GM12864 (cell line): ENCODE measurements at regions not wholly inside any gene's neighbourhood (a gene's known extent, or its start where the extent isn't known, plus 50 kb on each side); places are given as distances from the start of the nearest gene placed in this dataset.

Experiments
- DNase-seq: peaks from one replicate; pipeline ENCODE4 v3.0.0-alpha.2; 2011; ENCODE audit warnings: low read depth
- H3K4me3 ChIP-seq: 2 replicates; pipeline ENCODE4 v1.5.1; 2011; ENCODE audit warnings: mild to moderate bottlenecking, low read depth, low read length, control low read depth
- CTCF ChIP-seq: IDR thresholded peaks from 2 replicates; pipeline ENCODE4 v1.5.1; 2011; ENCODE audit warnings: low read depth, mild to moderate bottlenecking, moderate library complexity, low read length, control low read depth, inconsistent platforms; ENCODE audit errors: missing control alignments

DNA sequence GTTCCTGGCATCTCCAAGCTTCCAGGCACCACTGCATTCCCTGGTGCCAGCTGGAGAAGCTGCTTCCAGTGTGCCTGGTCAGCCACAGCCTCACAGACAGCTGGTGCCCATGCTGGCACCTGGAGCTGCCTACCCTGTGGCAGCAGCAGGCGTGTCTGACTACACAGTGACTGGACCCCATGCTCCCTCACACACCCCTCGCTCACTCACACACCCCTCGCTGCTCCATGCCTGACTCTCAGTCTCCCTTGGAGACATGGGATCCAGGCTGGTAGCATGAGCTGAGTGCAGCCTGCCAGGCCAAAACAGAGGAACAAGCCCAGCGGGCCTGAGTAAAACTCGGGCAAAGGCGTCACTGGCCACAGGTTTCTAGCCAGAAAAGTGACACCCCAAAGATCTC is 59.1 kb upstream of the SMIM36 start:
- H3K4me3 ChIP-seq = no peak overlapping the region
- no peak for TF ChIP-seq CTCF
- DNase-seq = no peak

DNA sequence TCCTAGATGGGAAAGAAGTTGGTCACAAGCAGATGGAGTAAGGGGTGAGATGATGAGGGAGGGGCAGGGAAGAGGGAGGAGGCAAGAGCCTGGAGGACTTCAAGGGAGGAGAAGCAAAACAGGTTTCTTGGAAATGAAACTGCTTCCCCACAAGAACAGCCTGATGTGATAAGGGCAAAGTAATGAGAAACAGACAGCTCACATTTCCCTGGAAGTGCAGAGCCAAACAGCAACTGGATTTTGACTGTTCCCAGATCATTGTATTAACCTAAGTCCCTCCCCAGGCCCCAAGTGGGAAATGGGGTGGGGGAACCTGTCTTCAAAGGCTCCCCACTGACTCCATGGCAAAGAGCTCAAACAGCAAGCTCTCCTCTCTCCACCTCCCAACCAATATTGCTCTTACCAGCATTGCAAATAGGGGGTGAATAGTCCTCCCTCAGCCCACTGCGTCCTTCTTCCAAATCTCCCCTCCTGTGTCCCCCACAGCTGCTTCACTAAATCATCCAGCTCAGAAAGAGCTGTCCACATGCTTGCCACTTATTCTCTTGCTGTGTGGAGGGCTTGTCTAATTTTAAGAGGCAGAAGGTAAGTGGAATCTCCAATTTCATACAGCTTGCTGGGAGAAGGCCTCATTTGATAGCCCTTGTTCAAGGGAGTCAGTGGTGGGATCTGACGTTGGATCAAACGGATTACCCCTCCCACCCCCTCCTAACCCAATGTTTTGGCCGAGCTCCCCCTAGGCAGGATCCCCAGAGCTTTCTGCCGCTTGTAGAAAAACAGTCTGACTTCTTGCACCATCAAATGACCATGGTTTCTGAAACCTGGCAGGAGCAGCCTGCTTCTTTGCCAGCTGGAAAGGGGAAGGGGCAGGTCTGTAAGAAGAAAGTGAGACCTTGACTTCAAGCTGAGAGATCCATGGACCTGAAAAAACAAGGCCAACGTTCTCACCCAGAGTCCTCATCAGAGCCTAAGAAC is 56.3 kb upstream of the SMIM36 start:
- H3K4me3 ChIP-seq = no peak overlapping the region
- no peak for TF ChIP-seq CTCF
- no peak for DNase-seq

DNA sequence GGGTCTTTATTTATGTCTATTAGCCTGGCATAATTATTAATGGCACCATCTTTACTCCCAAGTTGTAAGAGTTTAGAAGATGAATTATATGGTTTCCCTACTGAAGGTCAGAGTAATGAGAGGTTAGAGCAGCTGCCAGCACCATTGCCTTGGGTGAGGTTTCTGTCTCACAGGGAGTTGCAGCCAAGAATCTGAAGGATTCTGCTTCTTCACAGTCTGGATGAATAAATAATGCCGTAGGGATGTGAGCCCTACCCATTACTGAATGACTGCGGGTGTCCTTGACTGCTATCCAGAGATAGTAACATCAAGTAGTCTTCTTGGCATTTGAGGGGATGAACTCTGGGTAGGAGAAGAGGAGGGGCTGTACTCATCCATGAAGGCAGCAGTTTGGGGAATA is 52.8 kb upstream of the SMIM36 start:
- DNase-seq = no peak

GRCh38 chr17:55563363-55563762 is 52.1 kb upstream of the SMIM36 start:
- H3K4me3 ChIP-seq = no peak overlapping the region
- DNase-seq = no peak
- TF ChIP-seq CTCF = no peak

More for the DNA sequence above, 52.8 kb upstream of the SMIM36 start:
- no peak overlapping the region for H3K4me3 ChIP-seq
- no peak for TF ChIP-seq CTCF

DNA sequence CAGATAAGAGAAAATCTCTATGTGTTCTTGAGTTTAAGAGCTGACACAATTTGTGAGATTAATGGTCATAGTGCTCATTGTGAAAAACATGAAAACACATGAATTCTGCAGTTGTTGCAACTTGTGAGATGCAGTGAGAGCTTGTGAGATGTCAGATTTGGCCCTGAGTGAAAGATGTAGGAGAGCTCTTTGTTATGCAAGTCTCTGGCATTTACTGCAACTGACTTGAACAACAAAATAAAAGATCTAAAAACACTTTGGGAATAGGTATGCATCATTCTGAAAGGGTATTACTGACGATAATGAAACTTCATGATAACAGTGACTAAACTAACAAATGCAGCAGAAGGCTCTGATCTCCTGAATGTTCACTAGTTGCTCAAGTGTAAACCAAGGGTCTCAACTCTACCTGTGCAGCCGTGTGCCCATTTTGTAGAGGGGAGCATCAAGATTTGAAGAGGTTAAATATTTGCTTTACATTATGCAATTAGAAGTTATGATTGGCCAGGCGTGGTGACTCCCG is 50.8 kb upstream of the SMIM36 start:
- H3K4me3 ChIP-seq = no peak overlapping the region
- no peak for DNase-seq
- no peak for TF ChIP-seq CTCF

DNA sequence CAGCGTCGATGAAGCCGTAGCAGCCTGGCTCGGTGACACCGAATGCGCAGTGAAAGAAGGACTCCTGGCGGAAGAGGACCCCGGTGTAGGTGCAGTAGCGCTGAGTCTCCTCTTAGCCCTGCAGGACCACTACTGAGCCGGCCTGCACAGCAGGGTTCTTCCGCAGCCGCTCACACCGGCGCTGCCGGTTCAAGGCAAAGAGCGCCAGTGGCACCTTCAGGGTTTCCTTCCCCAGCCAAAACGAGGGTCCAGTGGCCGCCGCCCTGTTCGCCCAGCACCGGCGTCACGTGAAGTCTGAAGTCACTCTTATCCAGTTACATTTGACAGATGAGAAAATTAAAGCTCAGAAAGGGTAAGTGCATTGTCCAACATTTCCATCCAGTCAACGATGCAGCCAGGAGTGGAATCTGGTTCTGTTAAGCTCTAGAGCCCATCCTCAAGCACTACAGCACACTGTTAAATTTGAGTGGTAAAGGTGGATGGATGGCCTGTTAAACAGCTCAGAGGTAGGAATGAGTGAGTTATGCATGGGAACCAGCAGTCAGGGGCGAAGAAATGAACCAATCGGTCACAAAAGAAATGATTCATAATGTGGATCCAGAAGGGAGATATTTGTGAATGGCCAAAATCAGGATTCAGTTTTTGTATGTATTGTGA is 50.2 kb upstream of the SMIM36 start:
- TF ChIP-seq CTCF = no peak
- no peak overlapping the region for H3K4me3 ChIP-seq
- DNase-seq = no peak
